Pulmonary artery endothelial cell (primary cell): ENCODE measurements at regions not wholly inside any gene's neighbourhood (a gene's known extent, or its start where the extent isn't known, plus 50 kb on each side); places are given as distances from the start of the nearest gene placed in this dataset.

Source experiments
- DNase-seq: peaks from one replicate; pipeline ENCODE4 v3.0.0-alpha.2; 2011; ENCODE audit warnings: low read depth, low spot score

DNA sequence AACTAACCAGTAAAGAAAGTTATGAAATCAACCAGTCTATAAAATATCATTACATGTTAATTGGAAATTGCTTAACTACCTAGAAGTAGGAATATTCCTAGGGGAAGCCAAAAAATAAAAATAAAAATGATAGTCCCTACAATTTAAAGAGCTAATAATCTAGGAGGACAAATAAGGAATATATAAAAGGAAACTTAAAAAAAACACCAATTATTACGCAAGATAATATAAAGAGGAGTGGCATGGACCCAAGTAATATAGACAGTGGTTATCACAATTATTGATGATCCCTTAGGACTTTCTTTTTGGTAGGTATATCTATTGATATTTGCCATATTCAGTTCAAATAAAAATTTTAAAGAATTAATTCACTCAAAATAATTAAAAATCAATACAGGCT is 498.7 kb downstream of the SOX5 start:
- no peak for DNase-seq

DNA sequence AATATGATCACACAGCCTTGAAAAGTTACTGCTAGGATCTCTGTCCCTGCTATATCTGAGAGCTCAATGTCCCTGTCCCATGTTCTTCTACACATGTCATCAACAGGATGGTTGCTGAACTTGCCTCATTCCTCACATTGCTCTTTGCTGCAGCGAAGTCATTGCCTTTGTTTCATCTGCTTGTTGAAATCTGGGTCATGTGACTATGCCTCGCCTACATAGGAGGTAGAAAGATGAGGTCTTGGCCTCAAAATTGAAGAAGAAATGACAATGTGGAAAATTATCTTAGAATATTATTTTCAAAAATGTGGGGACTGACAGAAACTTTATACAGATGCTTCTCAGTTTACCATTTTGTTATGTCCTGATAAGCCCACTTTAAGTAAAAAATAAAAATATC is 494.2 kb downstream of the SOX5 start:
- DNase-seq: no peak

DNA sequence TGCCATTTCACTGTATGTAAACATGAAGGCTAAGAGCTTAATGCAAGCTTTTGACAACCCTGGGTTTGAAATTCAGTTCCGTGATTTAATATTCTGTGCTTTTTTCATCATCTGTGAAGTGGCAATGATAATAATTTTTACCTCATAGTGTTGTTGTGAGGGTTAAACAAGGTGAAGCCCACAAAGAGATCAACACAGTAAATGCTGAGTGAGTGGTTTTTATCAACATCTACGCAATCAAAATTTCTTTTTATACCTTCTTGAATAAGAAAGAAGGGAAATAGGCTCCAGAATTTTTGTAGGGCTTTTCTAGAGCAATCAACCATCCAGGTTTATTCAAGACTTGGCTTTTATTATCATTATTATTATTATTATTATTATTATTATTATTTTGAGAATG is 490.8 kb downstream of the SOX5 start:
- no peak for DNase-seq

DNA sequence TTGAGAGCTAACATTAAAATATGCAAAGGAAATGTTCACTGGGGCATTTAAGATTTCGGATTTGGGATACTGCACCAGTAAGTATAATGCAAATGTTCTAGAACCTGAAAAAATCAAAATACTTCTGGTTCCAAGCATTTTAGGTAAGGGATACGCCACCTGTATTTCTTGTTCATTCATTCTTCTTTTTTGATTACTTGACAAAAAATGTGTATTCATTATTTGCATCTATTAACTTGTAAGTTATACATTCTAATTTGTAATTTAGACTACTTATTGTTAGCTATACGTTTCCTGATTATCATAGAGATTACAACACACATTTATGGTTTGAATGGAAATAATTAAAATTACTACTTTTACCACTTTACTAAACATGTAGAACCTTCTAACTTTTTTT is 486.9 kb downstream of the SOX5 start:
- no peak for DNase-seq

DNA sequence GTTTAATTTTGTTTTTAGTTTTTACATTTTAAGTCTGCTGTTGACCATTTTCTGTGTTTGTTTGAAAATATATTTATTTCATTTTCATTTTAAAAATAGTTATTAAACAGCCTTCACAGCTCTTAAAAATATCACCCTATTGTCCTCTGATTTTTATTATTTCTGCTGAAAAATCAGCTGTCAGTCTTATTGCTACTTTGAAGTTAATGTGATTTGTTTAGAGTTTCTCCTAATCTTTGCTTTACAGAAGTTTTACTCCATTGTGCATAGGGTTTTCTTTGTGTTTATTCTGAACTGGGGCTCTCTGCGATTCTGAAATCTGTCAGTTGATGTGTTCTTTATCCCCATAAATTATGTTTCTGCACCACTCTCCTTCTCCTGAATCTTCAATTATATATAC is 486.3 kb downstream of the SOX5 start:
- no peak for DNase-seq

DNA sequence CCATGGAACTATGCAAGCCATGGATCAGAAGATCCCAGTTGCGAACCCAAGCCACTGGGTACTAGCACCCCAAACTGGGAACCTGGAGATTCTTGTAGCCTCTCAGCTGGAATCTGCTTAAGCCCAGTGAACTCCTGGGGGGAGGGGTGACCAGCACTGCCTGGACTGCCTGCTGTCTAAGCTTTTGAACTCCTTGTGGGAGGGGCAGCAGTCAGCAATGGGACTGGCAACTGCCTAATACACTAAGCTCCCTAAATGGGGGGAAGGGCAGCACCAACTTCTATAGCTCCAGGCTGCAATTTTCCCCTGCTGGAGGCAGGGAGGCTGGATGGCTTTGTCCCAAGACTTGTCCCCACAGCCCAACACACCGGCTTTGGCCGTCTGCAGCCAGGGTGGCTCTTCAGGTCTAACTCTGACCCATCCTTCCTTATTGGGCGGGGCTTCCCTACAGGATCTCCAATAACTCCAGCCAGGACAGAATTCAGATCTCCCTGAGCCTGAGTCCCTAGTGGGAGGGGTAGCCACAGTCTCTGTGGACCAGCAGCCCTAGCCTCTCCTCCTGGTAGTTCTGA is 485.1 kb downstream of the SOX5 start:
- DNase-seq: no peak

DNA sequence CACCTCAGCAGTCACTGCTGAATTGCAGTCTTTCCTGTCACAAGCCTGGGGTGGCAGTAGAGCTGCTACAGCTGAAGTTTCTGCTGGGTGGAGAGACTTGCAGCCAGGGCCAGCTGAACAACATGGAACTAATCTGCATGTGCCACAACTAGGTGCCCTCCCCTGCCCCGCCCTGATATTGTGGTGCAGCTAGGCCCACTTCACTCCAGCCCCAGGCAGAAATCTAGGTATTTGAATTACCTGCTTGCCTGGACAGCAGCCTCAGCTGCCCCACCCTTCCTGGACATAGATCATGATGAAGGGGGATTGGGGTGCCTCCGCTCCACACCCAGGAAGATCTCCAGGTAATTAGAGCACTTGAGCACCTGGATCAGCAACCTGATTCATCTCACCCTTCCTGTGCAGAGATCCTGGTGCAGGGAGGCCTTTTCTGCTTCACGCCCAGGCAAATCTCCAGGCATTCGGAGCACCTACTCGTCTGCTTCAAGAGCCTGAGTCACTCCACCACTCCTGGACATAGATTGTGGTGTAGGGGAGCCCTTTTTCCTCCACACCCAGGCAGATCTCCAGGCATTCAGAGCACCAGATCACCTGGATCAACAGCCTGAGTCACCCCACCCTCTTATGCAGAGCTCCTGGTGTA is 477.0 kb downstream of the SOX5 start:
- no peak for DNase-seq

DNA sequence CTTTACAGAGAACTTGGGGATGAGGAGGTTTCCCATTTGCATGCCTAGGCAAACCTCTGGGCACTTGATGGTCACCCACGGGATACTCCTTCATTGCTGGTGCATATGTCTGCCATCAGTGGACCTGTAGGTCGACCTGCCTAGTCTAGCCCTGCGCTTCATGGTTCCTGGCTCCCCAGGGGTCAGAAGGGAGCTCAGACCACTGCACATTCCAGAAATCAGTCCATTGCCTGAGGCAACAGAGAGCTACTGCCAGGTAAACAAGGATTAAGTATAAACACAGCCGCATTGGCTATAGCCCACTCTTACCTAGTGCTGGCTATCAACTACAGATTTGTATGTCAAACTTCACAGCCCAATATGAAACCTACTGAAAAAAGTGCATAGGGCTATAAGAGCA is 476.4 kb downstream of the SOX5 start:
- no peak for DNase-seq

DNA sequence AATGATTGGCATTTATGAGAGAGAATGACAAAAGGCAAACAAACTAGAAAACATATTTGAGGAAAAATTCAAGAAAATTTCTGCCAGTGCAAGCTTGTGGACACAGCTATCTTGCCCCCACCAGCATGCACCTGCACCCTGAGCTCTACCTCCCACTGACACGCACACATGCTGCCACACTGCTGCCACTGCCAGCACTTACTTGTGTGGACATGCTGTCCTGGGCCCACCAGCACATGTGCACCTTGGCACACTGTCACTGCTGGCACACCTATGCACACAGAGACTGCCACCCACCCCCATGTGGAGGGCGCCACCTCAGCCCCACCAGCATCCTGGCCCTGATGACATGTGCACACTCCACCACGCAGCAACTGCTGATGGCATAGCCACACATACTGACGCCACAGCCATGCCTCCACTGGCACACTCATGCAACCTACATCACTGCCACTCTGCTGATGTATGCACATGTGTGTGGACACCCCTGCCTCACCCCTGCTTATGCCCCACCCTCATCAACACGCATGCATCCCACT is 475.0 kb downstream of the SOX5 start:
- DNase-seq: no peak
